Activated B cell treated with CpG ODN at 0.5 μM for 24 hours (primary cell): ENCODE measurements at regions not wholly inside any gene's neighbourhood (a gene's known extent, or its start where the extent isn't known, plus 50 kb on each side); places are given as distances from the start of the nearest gene placed in this dataset.

Experiments
- ATAC-seq: fragments of 200-7000 bp; cut with Tn5 transposase; one replicate; pipeline ENCODE4 v1.10.0; 2021; ENCODE audit warnings: low read depth, mild to moderate bottlenecking, moderate library complexity
- CTCF ChIA-PET: fragments of 350-600 bp; sonication (Branson Sonifier 250); formaldehyde crosslinking; loops from one replicate; lab custom pipeline; 2021; ENCODE audit warnings: antibody characterized with exemption; lab: Charles Lee
- POLR2A ChIA-PET: fragments of 350-600 bp; sonication (Branson Sonifier 250); formaldehyde crosslinking; loops from one replicate; lab custom pipeline; 2021; ENCODE audit warnings: antibody characterized with exemption; lab: Charles Lee
- DNase-seq: peaks from one replicate; pipeline ENCODE4 v3.0.0; 2022
- H3K27ac Mint-ChIP-seq: one replicate; pipeline ENCODE4 v1.8.0; 2020; ENCODE audit warnings: mixed read lengths
- H3K27me3 Mint-ChIP-seq: one replicate; pipeline ENCODE4 v1.8.0; 2021; ENCODE audit warnings: mixed read lengths
- H3K36me3 Mint-ChIP-seq: one replicate; pipeline ENCODE4 v1.8.0; 2021; ENCODE audit warnings: low read depth, mixed read lengths
- H3K4me1 Mint-ChIP-seq: one replicate; pipeline ENCODE4 v1.8.0; 2021; ENCODE audit warnings: mixed read lengths
- H3K4me3 Mint-ChIP-seq: one replicate; pipeline ENCODE4 v1.8.0; 2020; ENCODE audit warnings: mild to moderate bottlenecking, mixed read lengths
- H3K9me3 Mint-ChIP-seq: one replicate; pipeline ENCODE4 v1.8.0; 2020; ENCODE audit warnings: mixed read lengths
- CTCF ChIP-seq: fragments of 200-600 bp; IDR thresholded peaks from one replicate; pipeline ENCODE4 v1.8.0; 2022; ENCODE audit warnings: antibody characterized with exemption, mild to moderate bottlenecking
- intact Hi-C: fragments of 100-400 bp; cut with micrococcal nuclease; formaldehyde crosslinking; loops from one replicate; pipeline ENCODE4 v1.15.1; 2024

DNA sequence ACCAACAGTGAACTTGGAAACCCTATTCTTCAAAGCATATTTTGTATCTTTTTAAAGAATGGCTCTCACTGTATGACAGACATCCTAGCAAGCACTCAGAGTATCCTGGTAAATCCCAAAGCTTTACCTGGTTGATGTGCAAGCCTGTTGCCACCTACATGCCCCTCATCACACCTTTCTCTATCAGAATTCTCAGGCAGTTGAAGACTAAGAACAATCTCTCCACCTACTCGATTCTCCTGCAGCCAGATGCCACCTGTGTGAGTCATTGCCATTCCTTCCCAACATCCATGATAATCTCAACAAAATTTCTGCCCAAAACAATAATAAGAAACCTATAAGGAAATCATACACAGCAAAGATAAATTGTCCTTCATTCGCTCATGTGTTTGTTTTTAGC is 659.8 kb downstream of the BCL11A start:
- no peak overlapping the region for H3K4me3 Mint-ChIP-seq
- CTCF ChIA-PET, result no interaction called here
- intact Hi-C loops, result no loop called here
- no peak for TF ChIP-seq CTCF
- H3K27me3 Mint-ChIP-seq, result no peaks in the 10 kb centered on the region
- H3K36me3 Mint-ChIP-seq, result no peaks in the 10 kb centered on the region
- ATAC-seq (no peak), DNase-seq (no peak)
- H3K9me3 Mint-ChIP-seq, result no peaks in the 10 kb centered on the region
- POLR2A ChIA-PET, result no interaction called here
- peaks cover 10% of the 10 kb centered on the region for H3K4me1 Mint-ChIP-seq
- no peak overlapping the region for H3K27ac Mint-ChIP-seq

DNA sequence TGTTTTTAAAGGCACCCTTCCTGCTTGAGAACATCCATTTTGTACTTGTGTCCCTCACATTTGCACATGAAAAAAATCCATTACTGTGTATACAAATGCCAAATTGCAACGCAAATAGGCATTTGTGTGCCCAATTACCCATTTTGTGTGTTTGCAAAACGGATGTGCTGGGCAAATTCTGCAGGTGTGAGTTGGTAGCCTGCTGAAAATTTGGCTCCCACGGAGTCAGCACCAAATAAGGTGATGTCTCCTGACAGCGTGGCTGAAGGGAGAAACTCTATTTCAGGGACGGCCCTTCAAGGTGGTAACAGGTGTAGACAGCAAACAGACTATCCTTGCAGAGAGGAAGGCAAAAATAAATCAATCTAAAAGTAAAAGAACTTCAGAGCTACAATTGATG is 661.1 kb downstream of the BCL11A start:
- POLR2A ChIA-PET, result no interaction called here

DNA sequence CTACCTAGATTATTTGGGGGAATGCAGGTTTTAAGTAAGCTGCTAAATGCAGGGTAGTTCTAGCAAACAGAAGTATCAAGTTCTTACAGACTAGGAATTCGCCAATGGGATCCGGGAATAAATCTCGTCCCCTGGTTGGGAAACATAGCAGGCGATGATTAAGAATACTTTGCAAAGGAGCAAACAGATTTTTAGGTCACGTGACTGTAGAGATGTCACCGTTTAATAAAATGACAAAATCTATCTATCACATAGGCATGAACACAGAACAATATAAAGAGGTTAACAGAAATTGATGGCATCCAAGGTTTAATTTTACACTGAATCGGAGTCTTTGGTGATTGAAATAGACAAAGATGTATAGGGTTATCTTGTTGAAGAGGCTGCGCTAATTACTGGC is 664.1 kb downstream of the BCL11A start:
- no peaks in the 10 kb centered on the region for H3K27me3 Mint-ChIP-seq
- no peak overlapping the region for H3K27ac Mint-ChIP-seq
- H3K4me3 Mint-ChIP-seq, result no peak overlapping the region
- no peak for DNase-seq
- ChIA-PET POLR2A (no interaction called here), CTCF (interaction anchor here (1.6 to 1.8 kb wide), 2 partner anchors 661 to 692 kb away, joined by 5 to 11 read pairs; no protein-coding TSS in a partner anchor)
- peaks cover 36% of the 10 kb centered on the region for H3K4me1 Mint-ChIP-seq
- no peak for TF ChIP-seq CTCF
- H3K36me3 Mint-ChIP-seq, result no peaks in the 10 kb centered on the region
- no peaks in the 10 kb centered on the region for H3K9me3 Mint-ChIP-seq
- intact Hi-C loops, result loop anchor here (10.0 kb wide), 1 partner anchor 545 kb away; no protein-coding TSS in a partner anchor
- no peak for ATAC-seq

More for the DNA sequence above, 661.1 kb downstream of the BCL11A start:
- ATAC-seq (no peak), DNase-seq (no peak)
- no peak for TF ChIP-seq CTCF
- intact Hi-C loops, result no loop called here
- Mint-ChIP-seq H3K36me3 (no peaks in the 10 kb centered on the region), H3K4me1 (peaks cover 22% of the 10 kb centered on the region), H3K27ac (no peak overlapping the region), H3K27me3 (no peaks in the 10 kb centered on the region), H3K4me3 (no peak overlapping the region), H3K9me3 (no peaks in the 10 kb centered on the region)
- CTCF ChIA-PET, result no interaction called here

DNA sequence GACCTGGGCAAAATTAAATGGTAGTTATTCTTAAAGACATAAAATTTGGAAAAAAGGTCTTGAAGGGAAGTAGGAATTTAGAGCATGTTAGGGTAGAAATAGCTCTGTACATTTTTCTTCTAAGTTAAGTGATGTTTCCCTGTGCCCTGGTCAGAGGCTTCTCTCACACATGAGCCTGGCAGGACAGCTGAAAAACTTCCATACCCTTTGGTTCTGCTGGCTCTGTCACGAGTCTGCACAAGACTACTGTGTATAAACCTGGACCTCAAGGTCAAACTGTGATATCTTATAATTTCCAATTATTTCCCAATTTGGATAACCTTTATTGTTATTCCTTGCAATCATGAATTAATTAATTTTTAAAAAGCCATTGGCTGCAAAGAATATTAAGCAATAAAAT is 664.7 kb downstream of the BCL11A start:
- Mint-ChIP-seq H3K27ac (no peak overlapping the region), H3K4me3 (no peak overlapping the region)
- POLR2A ChIA-PET, result interaction anchor here (0.6 to 2.2 kb wide), 5 partner anchors 109 to 664 kb away, joined by 3 to 13 read pairs (median 3); no protein-coding TSS in a partner anchor

More for the DNA sequence above, 664.7 kb downstream of the BCL11A start:
- no peaks in the 10 kb centered on the region for H3K9me3 Mint-ChIP-seq
- TF ChIP-seq CTCF, result no peak
- ATAC-seq, result no peak
- H3K36me3 Mint-ChIP-seq, result no peaks in the 10 kb centered on the region
- CTCF ChIA-PET, result interaction anchor here (0.7 to 1.8 kb wide), 6 partner anchors 463 to 693 kb away, joined by 3 to 11 read pairs (median 4); no protein-coding TSS in a partner anchor
- H3K27me3 Mint-ChIP-seq, result no peaks in the 10 kb centered on the region
- intact Hi-C loops, result loop anchor here (1.0 to 10.0 kb wide), 2 partner anchors 546 to 662 kb away; no protein-coding TSS in a partner anchor
- DNase-seq, result no peak
- H3K4me1 Mint-ChIP-seq, result peaks cover 39% of the 10 kb centered on the region
